ENCODE measurements at regions not wholly inside any gene's neighbourhood (a gene's known extent, or its start where the extent isn't known, plus 50 kb on each side); places are given as distances from the start of the nearest gene placed in this dataset.

DNA sequence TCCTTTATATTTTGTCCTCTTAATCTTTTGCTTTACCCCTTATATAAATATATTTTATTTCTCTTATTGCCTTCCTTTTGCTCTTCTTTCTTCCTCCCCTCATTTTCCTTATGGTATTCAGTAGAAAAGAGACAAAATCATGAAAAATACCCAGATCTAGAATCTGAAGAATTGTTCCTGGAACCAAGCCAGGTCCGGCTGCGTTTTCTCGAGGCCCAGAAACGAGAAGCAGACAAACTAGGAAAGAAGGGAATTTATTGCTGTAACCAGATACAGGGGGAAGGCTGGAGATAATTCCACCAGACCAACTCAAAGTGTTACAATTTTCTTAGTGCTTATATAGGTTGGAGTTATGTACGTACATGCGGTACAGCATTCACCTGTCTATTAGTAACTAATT is 328.7 kb downstream of the GABRG1 start:
- no peak for TF ChIP-seq CTCF (IDR thresholded peaks at IDR 0.05; ENCODE audit: extremely low read depth in 1 of 2, insufficient read depth in 1 of 2, low read depth in 1 of 2, low read length in 2 of 2)
- no peak for TF ChIP-seq POLR2AphosphoS5 (IDR thresholded peaks at IDR 0.05; ENCODE audit: insufficient read depth, low read depth, low read length)
- no peak for TF ChIP-seq EZH2 (IDR thresholded peaks at IDR 0.05; ENCODE audit: borderline replicate concordance, low read depth, low read length, severe bottlenecking)
- TF ChIP-seq GATA2 (IDR thresholded peaks at IDR 0.05; ENCODE audit: insufficient read depth, insufficient read length, low read depth, low read length): no peak
- TF ChIP-seq MAX (IDR thresholded peaks at IDR 0.05; ENCODE audit: insufficient read depth, insufficient read length): no peak
- no peak for TF ChIP-seq POLR2A (IDR thresholded peaks at IDR 0.05; ENCODE audit: low read depth, low read length)
- no peak for TF ChIP-seq JUN (IDR thresholded peaks at IDR 0.05; ENCODE audit: borderline replicate concordance, insufficient read depth, insufficient read length, low read depth)
- no peak for TF ChIP-seq MYC (IDR thresholded peaks at IDR 0.05; ENCODE audit: low read depth, low read length)
- no peak for TF ChIP-seq FOS (IDR thresholded peaks at IDR 0.05; ENCODE audit: borderline replicate concordance, insufficient read depth, low read length)
- no peak overlapping the region for H3K9ac ChIP-seq (replicated peaks; ENCODE audit: extremely low read depth, insufficient read depth, low read length)
- no peaks in the 10 kb centered on the region for H3K27me3 ChIP-seq (ENCODE audit: control insufficient read depth in 2 of 2, insufficient read depth in 2 of 2, low read length in 2 of 2)
- no peaks in the 10 kb centered on the region for H3K36me3 ChIP-seq (ENCODE audit: control insufficient read depth in 2 of 2, extremely low read depth in 1 of 2, insufficient read depth in 2 of 2, low read length in 2 of 2)
- H3K27ac ChIP-seq (ENCODE audit: insufficient read depth, low read depth, low read length): no peak overlapping the region
- H4K20me1 ChIP-seq (replicated peaks; ENCODE audit: control insufficient read depth, extremely low read depth, insufficient read depth, low read length): no peaks in the 10 kb centered on the region
- H3K4me3 ChIP-seq (replicated peaks in 1 of 3; ENCODE audit: insufficient read depth in 1 of 3, low read depth in 1 of 3, low read length in 3 of 3): no peak overlapping the region
- DNase-seq (ENCODE audit: low read depth, low spot score) (no peak), FAIRE-seq (no peak)
- H3K79me2 ChIP-seq (ENCODE audit: control insufficient read depth, insufficient read depth, low read length): no peaks in the 10 kb centered on the region
- H3K9me1 ChIP-seq (replicated peaks; ENCODE audit: control insufficient read depth, extremely low read depth, insufficient read depth, low read length): no peaks in the 10 kb centered on the region
- CTCF ChIA-PET: no interaction called here
- no peak overlapping the region for H2AFZ ChIP-seq (ENCODE audit: low read depth, low read length)
- no peak overlapping the region for H3K4me2 ChIP-seq (ENCODE audit: insufficient read depth, low read length)
- dilution Hi-C loops (cut with MboI; ENCODE audit: extremely low pct_ligation_motif_present, low sequenced_read_pairs) (no loop called here), intact Hi-C loops (cut with micrococcal nuclease) (no loop called here)
- H3K9me3 ChIP-seq (replicated peaks; ENCODE audit: control insufficient read depth, insufficient read depth, low read length): no peaks in the 10 kb centered on the region
- no TSS peak for BruUV-seq (replicated peaks)
- no peaks in the 10 kb centered on the region for H3K4me1 ChIP-seq (ENCODE audit: control insufficient read depth, extremely low read depth, insufficient read depth, low read length)
- POLR2A ChIA-PET: no interaction called here

Measured in endothelial cell of umbilical vein (primary cell).